Testis (tissue), 2 donors: ENCODE measurements at regions not wholly inside any gene's neighbourhood (a gene's known extent, or its start where the extent isn't known, plus 50 kb on each side); places are given as distances from the start of the nearest gene placed in this dataset.

Experiments
- CTCF ChIP-seq, 3 experiments: fragments of 450-650 bp in 2 of 3; fragments of 200-600 bp in 1 of 3; sonication (generic) in 1 of 3; IDR thresholded peaks; one replicate each; pipeline ENCODE4 v1.5.1; 2016 to 2019; ENCODE audit warnings: antibody characterized with exemption in 3 of 3, mild to moderate bottlenecking in 2 of 3, moderate library complexity in 1 of 3
- POLR2A ChIP-seq: fragments of 450-650 bp; IDR thresholded peaks from one replicate; pipeline ENCODE4 v1.6.1; 2017; ENCODE audit warnings: antibody characterized with exemption, mild to moderate bottlenecking, moderate library complexity

DNA sequence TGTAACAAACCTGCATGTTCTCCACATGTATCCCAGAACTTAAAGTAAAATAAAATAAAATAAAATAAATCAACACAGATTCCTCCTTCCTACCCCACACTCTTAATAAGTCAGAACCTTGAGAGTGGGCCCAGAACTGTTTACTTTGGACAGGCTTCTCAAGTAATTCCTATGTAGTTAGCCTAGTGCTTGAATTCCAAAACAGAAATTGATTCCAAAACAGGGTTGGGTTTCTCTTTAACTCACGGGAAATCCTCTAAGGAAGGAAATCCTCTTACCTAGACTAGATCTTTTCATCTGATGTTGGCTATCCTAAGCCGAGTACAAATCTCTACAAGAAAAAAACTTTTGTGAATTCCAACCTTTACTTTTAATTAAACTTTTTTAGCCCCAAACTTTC, 324.7 kb upstream of the C16orf82 start:
- TF ChIP-seq CTCF (IDR thresholded peaks at IDR 0.05) (no peak), POLR2A (no peak)
